Activated T-cell treated with anti-CD3 and anti-CD28 coated beads for 4 hours (primary cell): ENCODE measurements at regions not wholly inside any gene's neighbourhood (a gene's known extent, or its start where the extent isn't known, plus 50 kb on each side); places are given as distances from the start of the nearest gene placed in this dataset.
"Not testable (repeated sequence)": the region's sequence is repeated elsewhere in the genome, so short reads cannot be mapped to it uniquely, and the experiment has no call there.

ENCODE experiments used
- DNase-seq: peaks from one replicate; pipeline ENCODE4 v3.0.0-alpha.2; 2020

- no peak for DNase-seq
These were observed 508.1 kb downstream of the STIM2 start for GRCh38 chr4:27368781-27369180.

DNA sequence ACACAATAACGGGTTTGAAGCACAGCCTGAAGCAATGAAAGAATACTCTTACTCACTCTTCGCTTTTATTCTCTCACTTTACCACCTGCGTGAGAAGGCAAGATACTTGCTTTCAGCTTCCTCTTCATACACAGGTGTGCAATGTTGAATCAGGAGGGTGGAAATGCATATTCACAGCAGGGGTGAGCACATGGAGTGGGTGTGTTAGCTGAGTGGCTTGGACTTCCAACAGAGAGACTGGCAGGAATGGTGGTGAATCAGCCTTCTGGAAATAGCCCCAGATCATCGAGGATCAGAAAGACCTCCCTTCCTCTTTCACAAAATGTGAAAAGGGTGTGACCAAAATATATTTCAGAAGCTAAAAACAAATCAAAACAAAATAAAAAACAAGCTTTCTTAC is 521.2 kb downstream of the STIM2 start:
- DNase-seq = no peak

DNA sequence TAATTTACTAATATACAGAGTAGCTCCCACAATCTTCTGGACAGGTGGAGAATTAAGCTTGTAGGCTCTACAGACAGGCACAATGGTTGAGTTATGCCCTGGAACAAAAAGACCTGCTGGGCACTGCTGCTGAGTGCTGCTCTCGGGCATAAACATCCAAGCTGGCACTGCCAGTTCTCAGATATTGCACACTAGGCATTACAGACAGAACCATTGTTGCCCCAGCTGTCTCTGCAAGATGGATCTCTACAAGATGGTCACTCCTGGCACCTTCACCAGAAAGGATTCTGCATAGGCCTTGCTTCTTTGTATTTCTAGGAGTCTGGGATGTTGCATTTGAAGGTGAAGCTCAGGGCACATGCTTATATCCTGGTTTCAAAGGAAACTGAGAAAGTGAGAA is 527.1 kb downstream of the STIM2 start:
- DNase-seq = no peak

DNA sequence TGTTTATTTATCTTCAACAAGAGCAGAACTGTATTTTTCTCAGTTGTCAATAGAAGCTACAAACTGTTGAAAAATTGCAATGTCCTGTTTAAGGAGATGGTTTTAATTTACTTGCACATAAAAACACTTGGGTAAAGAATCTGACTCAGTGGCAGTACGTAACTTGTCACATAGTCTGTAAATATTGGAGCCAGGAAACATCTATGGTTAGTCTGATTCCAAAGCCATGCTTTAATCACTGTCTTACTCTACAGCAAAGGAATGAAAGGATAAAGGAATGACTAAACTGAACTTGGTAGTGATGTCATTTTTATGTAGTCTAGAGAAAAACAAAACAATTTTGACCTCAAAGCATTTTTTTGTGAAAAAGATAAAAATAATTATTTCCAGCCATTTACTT is 537.2 kb downstream of the STIM2 start:
- no peak for DNase-seq

GRCh38 chr4:27398631-27399310 is 538.1 kb downstream of the STIM2 start:
- no peak for DNase-seq

- no peak for DNase-seq
These were observed 547.0 kb downstream of the STIM2 start for GRCh38 chr4:27407616-27408015.

GRCh38 chr4:27412613-27413012 is 552.0 kb downstream of the STIM2 start:
- no peak for DNase-seq

GRCh38 chr4:27414887-27415731 is 554.5 kb downstream of the STIM2 start:
- DNase-seq = no peak

DNA sequence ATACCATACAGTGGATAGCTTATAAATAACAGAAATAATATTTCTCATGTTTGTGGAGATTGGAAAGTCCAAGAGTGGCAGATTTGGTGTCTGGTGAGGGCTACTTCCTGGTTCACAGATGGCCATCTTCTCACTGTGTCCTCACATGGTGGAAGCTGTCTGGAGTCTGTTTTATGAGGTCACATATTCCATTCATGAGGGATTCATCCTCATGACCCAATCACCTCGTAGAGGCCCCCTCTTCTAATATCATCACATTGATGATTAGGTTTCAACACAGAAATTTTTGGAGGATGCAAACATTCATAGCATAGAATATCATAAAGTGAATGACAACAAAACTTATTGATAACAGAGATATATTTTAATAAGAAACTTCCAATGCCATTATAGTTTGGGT is 568.0 kb downstream of the STIM2 start:
- no peak for DNase-seq

- DNase-seq = no peak
These were observed 568.8 kb downstream of the STIM2 start for GRCh38 chr4:27429364-27429871.

DNA sequence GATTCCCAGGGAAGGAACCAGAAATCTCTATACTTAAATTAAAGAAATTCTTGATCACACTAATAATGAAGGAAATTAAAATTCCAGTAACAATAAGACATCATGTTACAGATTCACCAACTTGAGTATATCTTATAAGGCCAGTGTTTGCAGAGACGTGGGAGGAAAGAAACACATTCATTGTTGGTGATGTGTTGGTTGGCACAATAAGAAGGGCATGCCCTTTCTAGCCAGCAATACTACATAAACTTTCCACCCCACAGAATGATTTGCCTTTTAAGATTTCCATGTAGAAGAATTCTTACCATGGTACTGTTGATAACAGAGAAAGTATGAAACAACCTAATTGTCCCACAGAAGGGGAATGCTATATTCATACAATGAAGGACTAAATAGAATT is 581.5 kb downstream of the STIM2 start:
- no peak for DNase-seq

- not testable (repeated sequence) for DNase-seq
These were observed 582.0 kb downstream of the STIM2 start for GRCh38 chr4:27442661-27443060.

- DNase-seq = no peak
These were observed 603.2 kb downstream of the STIM2 start for GRCh38 chr4:27463816-27464215.

DNA sequence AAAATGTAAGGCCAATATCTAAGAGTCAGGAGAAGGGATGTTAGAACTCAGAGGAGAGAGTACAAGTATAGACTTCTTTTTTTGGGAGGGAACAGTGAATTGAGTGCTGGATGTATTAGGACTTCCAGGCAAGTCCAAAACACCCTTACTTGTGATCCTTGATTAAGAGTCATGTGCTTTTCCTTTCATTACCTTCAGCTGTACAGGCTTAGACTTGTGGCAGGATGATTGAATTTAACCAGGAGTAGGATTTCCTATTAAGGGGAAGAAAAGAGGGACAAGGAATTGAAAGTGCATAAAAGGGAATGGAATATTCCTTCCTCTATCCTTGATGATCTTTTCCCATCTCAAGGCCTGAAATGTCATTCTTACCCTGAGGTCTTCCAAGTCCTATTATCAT is 606.7 kb downstream of the STIM2 start:
- no peak for DNase-seq

GRCh38 chr4:27472364-27472763 is 611.7 kb downstream of the STIM2 start:
- DNase-seq = no peak

DNA sequence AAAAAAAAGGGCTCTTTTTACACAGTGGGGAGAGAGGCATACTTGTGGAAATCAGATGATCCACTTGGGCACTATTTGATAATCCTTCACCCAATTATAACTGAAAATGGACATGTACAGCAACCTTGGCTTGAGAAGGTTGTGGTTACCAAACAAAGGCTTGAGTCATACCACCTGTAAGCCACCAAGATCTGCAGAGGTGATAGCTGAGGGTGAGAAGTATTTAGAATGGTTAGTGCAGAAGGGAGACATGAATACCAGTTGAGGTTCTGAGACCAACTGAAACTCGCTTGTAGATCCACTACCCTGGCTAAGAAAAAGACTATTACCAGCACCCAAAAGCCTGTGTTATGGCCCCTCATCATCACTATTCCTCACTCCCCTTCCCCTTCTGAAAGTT is 614.0 kb downstream of the STIM2 start:
- no peak for DNase-seq

DNA sequence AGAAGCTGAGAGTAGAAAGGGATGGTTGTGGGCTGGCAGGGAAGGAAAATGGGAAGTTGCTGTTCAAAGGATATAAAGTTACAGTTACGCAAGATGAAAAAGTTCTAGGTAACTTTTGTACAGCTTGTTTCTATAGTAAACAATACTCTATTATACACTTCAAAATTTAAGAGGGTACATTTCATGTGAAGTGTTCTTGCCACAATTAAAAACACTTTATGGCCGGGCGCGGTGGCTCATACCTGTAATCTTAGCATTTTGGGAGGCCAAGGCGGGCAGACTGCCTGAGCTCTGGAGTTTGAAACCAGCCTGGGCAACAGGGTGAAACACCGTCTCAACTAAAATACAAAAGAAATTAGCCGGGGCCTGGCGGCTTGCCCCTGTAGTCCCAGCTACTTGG is 623.6 kb downstream of the STIM2 start:
- no peak for DNase-seq

DNA sequence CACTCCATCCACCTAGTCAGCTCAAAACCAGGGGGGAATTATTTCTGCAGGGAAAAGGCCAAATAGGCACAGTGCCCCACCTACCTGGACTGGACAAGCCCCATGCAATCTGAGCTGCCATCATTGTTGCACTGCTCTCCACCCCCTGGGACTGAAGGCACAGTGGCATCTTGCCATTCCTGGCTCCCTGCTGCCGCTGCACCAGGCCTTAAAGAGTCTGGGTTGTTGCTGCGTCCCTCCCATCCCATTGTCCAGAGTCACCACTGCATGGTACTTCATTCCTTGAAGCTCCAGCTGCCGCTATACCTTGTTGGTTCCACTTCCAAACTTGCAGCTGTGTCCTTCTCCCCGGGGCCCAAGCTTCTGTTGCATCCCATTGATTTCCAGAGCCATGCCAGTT is 629.7 kb downstream of the STIM2 start:
- DNase-seq = no peak

DNA sequence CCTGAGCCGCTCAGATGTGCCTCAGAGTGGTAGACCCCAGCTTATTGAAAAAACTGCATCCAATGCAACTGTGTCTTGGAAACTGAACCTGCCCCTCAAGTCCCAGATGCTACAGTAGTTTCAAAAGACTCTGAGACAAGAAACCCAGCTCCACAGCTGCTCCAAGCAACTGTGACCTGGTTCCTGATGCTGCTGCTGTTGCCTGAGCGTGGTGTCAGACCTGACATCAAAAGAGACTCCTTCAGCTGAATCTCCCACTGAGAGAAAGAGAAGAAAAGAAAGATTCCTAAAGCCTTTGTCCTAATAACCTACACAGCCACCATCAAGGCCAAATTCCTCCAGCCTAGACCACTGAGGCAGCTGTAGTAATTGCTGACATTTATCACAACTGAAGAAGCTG is 630.1 kb downstream of the STIM2 start:
- no peak for DNase-seq

- DNase-seq = no peak
These were observed 645.8 kb downstream of the STIM2 start for GRCh38 chr4:27506401-27506800.

GRCh38 chr4:27514711-27515110 is 654.1 kb downstream of the STIM2 start:
- DNase-seq = no peak

DNA sequence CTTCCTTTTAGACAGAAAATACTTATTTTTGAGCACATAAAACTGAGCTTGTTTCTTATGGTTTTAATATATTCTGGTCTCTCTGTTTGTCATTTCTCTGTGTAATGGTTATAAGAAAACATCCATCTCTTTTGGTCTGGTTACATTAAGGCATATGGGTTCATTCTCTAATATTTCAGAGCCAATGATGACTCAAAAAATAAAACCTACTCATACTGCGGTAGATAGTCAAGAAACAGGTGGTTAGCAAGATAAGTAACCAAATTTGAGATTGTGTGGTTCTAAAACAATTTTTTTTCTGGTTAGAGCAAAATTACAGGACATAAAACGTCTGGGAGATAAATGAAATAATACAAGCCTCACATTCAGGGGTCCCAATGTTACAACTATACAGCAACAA is 654.5 kb downstream of the STIM2 start:
- no peak for DNase-seq

DNA sequence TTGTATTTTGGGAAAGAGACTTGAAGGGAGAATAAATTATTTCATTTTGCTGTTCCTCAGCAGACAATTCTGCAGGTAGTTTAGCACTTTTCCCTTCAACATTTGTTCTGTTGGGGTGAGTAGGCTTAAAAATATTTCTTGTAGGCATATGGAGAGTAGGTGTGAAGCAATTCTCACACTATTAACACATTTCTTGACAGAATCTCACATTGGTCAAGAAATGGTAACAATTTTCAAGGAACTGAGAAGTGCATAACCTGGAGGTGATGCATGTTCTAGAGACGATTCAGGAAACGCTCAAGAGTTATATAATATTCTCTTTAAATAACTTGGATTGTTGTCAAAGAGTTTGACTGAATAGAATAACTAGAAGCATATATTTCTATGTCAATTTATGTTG is 658.2 kb downstream of the STIM2 start:
- DNase-seq = no peak

DNA sequence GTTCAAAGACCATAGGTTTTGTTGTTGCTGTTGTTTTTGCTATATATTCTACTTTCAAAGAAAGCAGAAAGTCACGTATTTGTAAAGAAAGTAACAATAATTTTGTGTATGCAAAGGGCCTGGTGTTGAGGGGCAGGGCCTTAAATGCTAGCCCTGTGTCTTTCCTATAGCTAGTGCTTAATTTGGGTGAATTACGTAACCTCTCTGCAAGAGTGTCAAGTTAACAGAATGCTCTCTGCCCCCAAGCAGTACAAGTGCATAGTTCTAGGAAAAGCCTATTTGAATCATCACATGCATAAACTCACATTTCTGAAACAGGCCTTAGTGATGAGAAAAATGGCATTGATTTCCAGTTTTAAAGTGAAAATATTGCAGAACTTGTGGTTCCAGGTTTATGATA is 663.6 kb downstream of the STIM2 start:
- DNase-seq = no peak
